ENCODE measurements at regions not wholly inside any gene's neighbourhood (a gene's known extent, or its start where the extent isn't known, plus 50 kb on each side); places are given as distances from the start of the nearest gene placed in this dataset.

DNA sequence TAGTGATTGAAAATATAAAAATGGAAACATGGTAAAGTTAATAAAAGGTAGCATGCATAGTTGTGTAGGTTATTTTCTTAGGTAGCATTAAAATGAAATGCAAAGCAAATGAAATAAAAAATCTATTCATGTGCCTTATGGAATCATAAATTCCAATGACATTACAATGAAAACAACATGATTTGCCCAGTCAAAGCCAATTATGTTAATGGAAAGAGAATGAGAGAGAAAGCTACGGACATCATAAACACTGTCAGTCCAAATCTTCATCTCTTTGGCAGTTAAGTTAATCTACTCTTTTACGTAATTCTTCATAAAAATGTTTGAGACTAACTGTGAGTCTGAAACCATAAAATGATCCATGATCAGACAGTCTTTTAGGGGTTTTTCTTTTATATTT lies 636.7 kb upstream of the SYT4 start:
- no peak overlapping the region for H3K27ac Mint-ChIP-seq
- peaks cover 3% of the 10 kb centered on the region for H3K27me3 Mint-ChIP-seq
- no peaks in the 10 kb centered on the region for H3K9me3 Mint-ChIP-seq
- peaks cover 5% of the 10 kb centered on the region for H3K4me1 Mint-ChIP-seq (ENCODE audit: unreplicated experiment)
- no peaks in the 10 kb centered on the region for H3K36me3 Mint-ChIP-seq
- no peak for DNase-seq (ENCODE audit: extremely low spot score, unreplicated experiment)
- H3K4me3 Mint-ChIP-seq = no peak overlapping the region
- TF ChIP-seq, protein P1, sequence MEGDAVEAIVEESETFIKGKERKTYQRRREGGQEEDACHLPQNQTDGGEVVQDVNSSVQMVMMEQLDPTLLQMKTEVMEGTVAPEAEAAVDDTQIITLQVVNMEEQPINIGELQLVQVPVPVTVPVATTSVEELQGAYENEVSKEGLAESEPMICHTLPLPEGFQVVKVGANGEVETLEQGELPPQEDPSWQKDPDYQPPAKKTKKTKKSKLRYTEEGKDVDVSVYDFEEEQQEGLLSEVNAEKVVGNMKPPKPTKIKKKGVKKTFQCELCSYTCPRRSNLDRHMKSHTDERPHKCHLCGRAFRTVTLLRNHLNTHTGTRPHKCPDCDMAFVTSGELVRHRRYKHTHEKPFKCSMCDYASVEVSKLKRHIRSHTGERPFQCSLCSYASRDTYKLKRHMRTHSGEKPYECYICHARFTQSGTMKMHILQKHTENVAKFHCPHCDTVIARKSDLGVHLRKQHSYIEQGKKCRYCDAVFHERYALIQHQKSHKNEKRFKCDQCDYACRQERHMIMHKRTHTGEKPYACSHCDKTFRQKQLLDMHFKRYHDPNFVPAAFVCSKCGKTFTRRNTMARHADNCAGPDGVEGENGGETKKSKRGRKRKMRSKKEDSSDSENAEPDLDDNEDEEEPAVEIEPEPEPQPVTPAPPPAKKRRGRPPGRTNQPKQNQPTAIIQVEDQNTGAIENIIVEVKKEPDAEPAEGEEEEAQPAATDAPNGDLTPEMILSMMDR (conservative IDR thresholded peaks at IDR 0.05) = no peak

DNA sequence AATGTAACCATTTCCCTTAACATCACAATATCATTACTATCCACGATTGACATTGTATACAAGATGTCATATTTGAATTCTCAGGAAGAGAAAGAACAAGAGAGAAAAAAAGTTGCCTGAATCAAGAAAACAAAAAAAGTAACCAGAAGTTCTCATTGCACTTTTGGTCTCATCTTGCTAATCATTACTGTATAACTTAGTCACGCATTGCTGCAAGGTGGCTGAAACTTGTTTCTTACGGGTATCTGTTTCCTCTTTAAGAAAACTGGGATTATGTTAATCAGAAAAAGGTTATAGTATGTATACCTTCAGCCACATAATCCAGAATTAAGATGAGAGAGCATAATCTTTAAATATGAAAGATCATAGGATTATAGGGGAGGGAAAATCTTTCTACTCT lies 639.7 kb upstream of the SYT4 start:
- TF ChIP-seq, protein P1 (conservative IDR thresholded peaks at IDR 0.05) = no peak
- peaks cover 3% of the 10 kb centered on the region for H3K27me3 Mint-ChIP-seq
- no peak overlapping the region for H3K27ac Mint-ChIP-seq
- no peak overlapping the region for H3K4me3 Mint-ChIP-seq
- H3K9me3 Mint-ChIP-seq = no peaks in the 10 kb centered on the region
- no peak for DNase-seq (ENCODE audit: extremely low spot score, unreplicated experiment)
- peaks cover 10% of the 10 kb centered on the region for H3K4me1 Mint-ChIP-seq (ENCODE audit: unreplicated experiment)
- H3K36me3 Mint-ChIP-seq = no peaks in the 10 kb centered on the region

DNA sequence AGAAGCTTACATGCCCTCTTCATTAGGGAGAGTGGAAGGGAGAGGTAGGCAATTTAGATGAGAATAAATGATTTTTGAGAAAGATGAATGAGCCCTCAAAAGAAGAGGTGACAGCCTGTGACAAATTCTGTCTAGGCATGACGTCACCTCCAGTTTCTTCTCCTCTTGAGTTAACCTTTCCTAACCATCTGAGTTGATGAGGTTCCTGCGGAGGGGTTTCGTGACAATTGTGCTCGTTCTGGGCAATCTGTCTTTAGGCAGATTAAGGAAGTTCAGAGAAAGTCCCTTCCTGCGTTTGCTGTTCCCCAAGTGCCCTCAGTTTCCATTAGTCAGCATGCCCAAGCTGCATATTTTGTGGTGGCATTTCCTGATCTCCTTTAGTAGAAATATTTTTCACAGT lies 640.2 kb upstream of the SYT4 start:
- Mint-ChIP-seq H3K27me3 (peaks cover 3% of the 10 kb centered on the region), H3K9me3 (no peaks in the 10 kb centered on the region), H3K27ac (no peak overlapping the region), H3K4me1 (ENCODE audit: unreplicated experiment) (peaks cover 10% of the 10 kb centered on the region), H3K4me3 (no peak overlapping the region), H3K36me3 (no peaks in the 10 kb centered on the region)
- TF ChIP-seq, protein P1 (conservative IDR thresholded peaks at IDR 0.05) = no peak
- DNase-seq (ENCODE audit: extremely low spot score, unreplicated experiment) = no peak

GRCh38 chr18:43919551-43919950 lies 642.3 kb upstream of the SYT4 start:
- TF ChIP-seq, protein P1 (conservative IDR thresholded peaks at IDR 0.05) = no peak
- Mint-ChIP-seq H3K27me3 (peaks cover 3% of the 10 kb centered on the region), H3K4me1 (ENCODE audit: unreplicated experiment) (peaks cover 10% of the 10 kb centered on the region), H3K9me3 (no peaks in the 10 kb centered on the region), H3K36me3 (no peaks in the 10 kb centered on the region), H3K4me3 (no peak overlapping the region), H3K27ac (no peak overlapping the region)
- no peak for DNase-seq (ENCODE audit: extremely low spot score, unreplicated experiment)

DNA sequence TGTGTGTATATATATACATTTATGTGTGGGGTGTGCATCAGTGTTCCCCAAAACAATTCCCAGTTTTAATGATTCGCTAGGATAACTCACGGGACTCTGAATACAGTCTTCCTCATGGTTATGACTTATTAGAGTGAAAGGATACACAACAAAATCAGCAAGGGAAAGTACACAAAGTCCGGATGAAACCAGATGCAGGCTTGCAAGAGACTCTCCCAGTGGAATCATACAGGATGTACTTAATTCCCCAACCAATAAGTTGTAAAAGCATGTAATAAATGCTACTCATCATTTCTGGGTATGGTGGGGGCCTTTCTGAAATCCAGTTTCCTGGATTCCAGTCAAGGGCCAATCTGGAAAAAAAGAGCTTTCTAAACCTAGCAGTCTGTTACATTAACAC lies 654.1 kb upstream of the SYT4 start:
- Mint-ChIP-seq H3K27ac (no peak overlapping the region), H3K27me3 (no peaks in the 10 kb centered on the region)
- TF ChIP-seq, protein P1 (conservative IDR thresholded peaks at IDR 0.05) = no peak

DNA sequence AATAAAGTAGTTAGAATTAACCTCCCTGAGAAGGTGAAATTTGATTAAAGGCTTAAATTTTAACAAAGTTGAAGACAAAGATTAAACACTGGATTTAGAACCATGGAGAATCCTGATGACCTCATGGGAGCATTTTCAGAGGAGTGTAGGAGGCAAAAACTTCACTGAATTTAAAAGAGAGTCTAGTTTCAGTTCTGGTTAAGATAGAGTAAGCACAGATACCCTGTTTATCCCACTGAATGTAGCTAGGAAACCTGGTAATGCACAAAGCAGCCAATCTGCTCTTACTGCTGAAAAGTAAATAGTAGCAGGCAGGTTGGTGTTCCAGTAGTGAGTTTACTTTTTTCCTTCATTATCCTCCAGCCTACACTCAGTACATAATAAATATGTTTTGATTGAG lies 654.9 kb upstream of the SYT4 start:
- Mint-ChIP-seq H3K9me3 (no peaks in the 10 kb centered on the region), H3K4me1 (ENCODE audit: unreplicated experiment) (peaks cover 6% of the 10 kb centered on the region), H3K4me3 (no peak overlapping the region), H3K27me3 (no peaks in the 10 kb centered on the region), H3K36me3 (no peaks in the 10 kb centered on the region), H3K27ac (no peak overlapping the region)
- DNase-seq (ENCODE audit: extremely low spot score, unreplicated experiment) = no peak
- TF ChIP-seq, protein P1 (conservative IDR thresholded peaks at IDR 0.05) = no peak

More for the DNA sequence above, 654.1 kb upstream of the SYT4 start:
- H3K4me3 Mint-ChIP-seq = no peak overlapping the region
- no peaks in the 10 kb centered on the region for H3K9me3 Mint-ChIP-seq
- DNase-seq (ENCODE audit: extremely low spot score, unreplicated experiment) = no peak
- no peaks in the 10 kb centered on the region for H3K36me3 Mint-ChIP-seq
- peaks cover 6% of the 10 kb centered on the region for H3K4me1 Mint-ChIP-seq (ENCODE audit: unreplicated experiment)
